Type B pancreatic cell (in vitro differentiated cells): ENCODE measurements at regions not wholly inside any gene's neighbourhood (a gene's known extent, or its start where the extent isn't known, plus 50 kb on each side); places are given as distances from the start of the nearest gene placed in this dataset.
"Not testable (repeated sequence)": the region's sequence is repeated elsewhere in the genome, so short reads cannot be mapped to it uniquely, and the experiment has no call there.

ENCODE experiments used
- DNase-seq: peaks from one replicate; pipeline ENCODE4 v3.0.0; 2021; ENCODE audit warnings: mixed read lengths; ENCODE audit not compliant: unreplicated experiment; ENCODE audit errors: extremely low spot score
- H3K27ac Mint-ChIP-seq: 2 replicates; pipeline ENCODE4 v1.8.0; 2021; ENCODE audit warnings: mild to moderate bottlenecking, mixed read lengths
- H3K27me3 Mint-ChIP-seq: 2 replicates; pipeline ENCODE4 v1.8.0; 2021; ENCODE audit warnings: mixed read lengths
- H3K36me3 Mint-ChIP-seq: 2 replicates; pipeline ENCODE4 v1.8.0; 2021; ENCODE audit warnings: mixed read lengths
- H3K4me1 Mint-ChIP-seq: one replicate; pipeline ENCODE4 v1.8.0; 2021; ENCODE audit warnings: mixed read lengths; ENCODE audit not compliant: unreplicated experiment
- H3K4me3 Mint-ChIP-seq: 2 replicates; pipeline ENCODE4 v1.8.0; 2021; ENCODE audit warnings: mild to moderate bottlenecking, mixed read lengths
- H3K9me3 Mint-ChIP-seq: 2 replicates; pipeline ENCODE4 v1.8.0; 2021; ENCODE audit warnings: mixed read lengths
- CTCF ChIP-seq: fragments of 200-600 bp; sonication (generic); conservative IDR thresholded peaks from 2 replicates; pipeline ENCODE4 v1.5.0; 2021; ENCODE audit warnings: antibody characterized with exemption, mild to moderate bottlenecking

- DNase-seq, result peak; percentile 53
- no peaks in the 10 kb centered on the region for H3K27me3 Mint-ChIP-seq
- H3K27ac Mint-ChIP-seq, result no peak overlapping the region
- no peak overlapping the region for H3K4me3 Mint-ChIP-seq
- peaks cover 6% of the 10 kb centered on the region for H3K9me3 Mint-ChIP-seq
- H3K36me3 Mint-ChIP-seq, result no peaks in the 10 kb centered on the region
- no peaks in the 10 kb centered on the region for H3K4me1 Mint-ChIP-seq
- no peak for TF ChIP-seq CTCF
Observed at GRCh38 chr14:105883066-105884005, 357.0 kb downstream of the TMEM121 start.

GRCh38 chr14:105884192-105884807 is 357.9 kb downstream of the TMEM121 start:
- DNase-seq, H3K9me3 Mint-ChIP-seq, H3K27ac Mint-ChIP-seq, H3K4me3 Mint-ChIP-seq, H3K4me1 Mint-ChIP-seq, H3K27me3 Mint-ChIP-seq, H3K36me3 Mint-ChIP-seq: not testable (repeated sequence)

DNA sequence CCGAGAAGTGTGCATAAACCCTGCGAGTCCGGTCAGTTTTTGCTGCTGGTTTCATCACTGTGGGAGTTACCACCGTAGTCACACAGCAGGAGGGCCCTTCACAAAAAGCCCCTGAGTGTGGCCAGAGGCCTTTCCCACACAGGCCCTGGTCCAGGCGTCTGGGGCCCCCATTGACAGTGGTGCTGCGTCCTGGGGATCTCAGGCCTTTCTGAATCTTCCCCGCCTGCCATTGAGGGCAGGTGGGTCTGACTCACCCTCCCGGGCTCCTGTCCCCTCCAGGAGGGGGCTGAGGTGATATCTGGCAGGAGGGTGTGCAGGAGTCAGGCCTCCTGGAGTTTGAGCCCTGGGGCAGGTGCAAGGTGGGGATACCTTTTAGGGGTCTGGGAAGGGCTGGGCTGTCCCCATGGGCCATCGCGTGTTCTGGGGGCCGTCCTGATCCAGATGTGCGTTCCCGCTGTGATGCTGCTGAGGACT is 358.5 kb downstream of the TMEM121 start:
- no peaks in the 10 kb centered on the region for H3K27me3 Mint-ChIP-seq
- H3K9me3 Mint-ChIP-seq, result peaks cover 6% of the 10 kb centered on the region
- H3K4me3 Mint-ChIP-seq, result no peak overlapping the region
- H3K4me1 Mint-ChIP-seq, result no peaks in the 10 kb centered on the region
- DNase-seq, result peak; percentile 40
- TF ChIP-seq CTCF, result no peak
- no peaks in the 10 kb centered on the region for H3K36me3 Mint-ChIP-seq
- H3K27ac Mint-ChIP-seq, result no peak overlapping the region

DNA sequence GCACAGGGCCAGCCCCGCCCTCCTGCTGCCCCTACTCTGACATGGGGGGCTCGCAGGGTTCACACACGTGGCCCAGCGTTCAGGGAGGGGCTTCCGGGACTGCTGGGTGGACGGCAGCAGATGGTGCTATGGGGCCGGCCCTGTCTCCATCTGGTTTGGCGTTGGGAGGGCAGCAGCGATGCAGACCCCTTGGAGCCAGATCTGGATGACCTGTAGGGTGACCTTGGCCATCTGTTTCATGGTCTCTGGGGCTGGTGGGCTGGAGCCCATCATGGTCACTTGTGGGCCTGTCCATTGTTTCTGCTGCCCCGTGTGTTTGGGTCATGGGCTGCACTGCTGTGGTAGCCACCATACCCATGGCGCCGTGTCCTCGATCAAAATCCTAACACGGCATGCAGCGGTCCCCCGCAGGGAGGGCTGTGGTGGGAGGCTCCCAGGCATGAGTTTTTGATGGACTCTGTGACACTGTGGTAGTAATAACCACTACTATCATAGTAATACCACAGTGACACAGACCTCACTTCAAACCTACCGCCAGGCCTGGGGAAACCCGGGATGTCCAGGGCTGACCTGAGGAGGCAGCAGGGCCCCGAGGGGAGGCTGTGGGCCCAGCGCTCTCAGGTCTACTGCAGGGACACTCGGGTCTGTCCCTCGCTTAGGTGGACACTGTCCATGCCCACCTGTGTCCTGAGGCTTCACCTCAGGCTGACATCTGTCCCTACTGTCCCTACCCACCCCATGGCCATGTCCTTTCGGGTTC is 359.4 kb downstream of the TMEM121 start:
- TF ChIP-seq CTCF, result no peak
- Mint-ChIP-seq H3K27ac (no peak overlapping the region), H3K4me3 (no peak overlapping the region), H3K9me3 (peaks cover 6% of the 10 kb centered on the region), H3K27me3 (no peaks in the 10 kb centered on the region), H3K4me1 (no peaks in the 10 kb centered on the region), H3K36me3 (no peaks in the 10 kb centered on the region)
- DNase-seq, result peak; percentile 52

- H3K4me1 Mint-ChIP-seq, H3K27ac Mint-ChIP-seq, H3K9me3 Mint-ChIP-seq, H3K27me3 Mint-ChIP-seq, H3K4me3 Mint-ChIP-seq, H3K36me3 Mint-ChIP-seq: not testable (repeated sequence)
- peak; percentile 45 for DNase-seq
Observed at GRCh38 chr14:105886791-105887191, 360.4 kb downstream of the TMEM121 start.

GRCh38 chr14:105887692-105888091 is 361.3 kb downstream of the TMEM121 start:
- Mint-ChIP-seq H3K36me3 (no peaks in the 10 kb centered on the region), H3K27ac (no peak overlapping the region), H3K27me3 (no peaks in the 10 kb centered on the region), H3K4me3 (no peak overlapping the region), H3K9me3 (peaks cover 6% of the 10 kb centered on the region), H3K4me1 (no peaks in the 10 kb centered on the region)
- no peak for TF ChIP-seq CTCF
- no peak for DNase-seq
